ENCODE measurements at regions not wholly inside any gene's neighbourhood (a gene's known extent, or its start where the extent isn't known, plus 50 kb on each side); places are given as distances from the start of the nearest gene placed in this dataset.

DNA sequence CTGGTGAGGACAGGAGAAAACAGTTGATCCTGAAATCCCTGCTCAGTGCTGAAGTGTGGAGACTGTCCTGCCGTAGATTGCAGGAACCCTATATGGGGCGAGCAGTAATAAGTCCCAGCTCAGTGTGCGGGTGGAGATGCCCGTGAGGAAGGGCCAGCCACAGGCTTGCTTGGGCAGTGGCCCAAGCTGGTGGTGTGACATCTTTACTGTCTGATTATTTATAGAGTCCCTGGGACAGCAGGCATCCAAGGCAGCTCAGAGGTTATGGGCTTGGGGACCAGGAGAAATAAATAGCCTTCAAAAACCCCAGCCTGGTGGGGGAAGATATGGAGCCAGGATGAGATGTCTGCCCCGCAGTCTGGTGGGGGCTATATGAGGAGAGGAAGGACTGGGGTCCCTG, 170.7 kb upstream of the POU3F1 start:
- 41 to 62% (median 44%) methylated on average over 5 of the region's 5 CpGs for WGBS, 3 donors
- no peaks in the 10 kb centered on the region for H3K4me1 ChIP-seq
- no peaks in the 10 kb centered on the region for H3K36me3 ChIP-seq (ENCODE audit: insufficient read depth in 1 of 2, low read depth in 1 of 2)
- no peak overlapping the region for H3K27ac ChIP-seq
- TF ChIP-seq, protein P1, sequence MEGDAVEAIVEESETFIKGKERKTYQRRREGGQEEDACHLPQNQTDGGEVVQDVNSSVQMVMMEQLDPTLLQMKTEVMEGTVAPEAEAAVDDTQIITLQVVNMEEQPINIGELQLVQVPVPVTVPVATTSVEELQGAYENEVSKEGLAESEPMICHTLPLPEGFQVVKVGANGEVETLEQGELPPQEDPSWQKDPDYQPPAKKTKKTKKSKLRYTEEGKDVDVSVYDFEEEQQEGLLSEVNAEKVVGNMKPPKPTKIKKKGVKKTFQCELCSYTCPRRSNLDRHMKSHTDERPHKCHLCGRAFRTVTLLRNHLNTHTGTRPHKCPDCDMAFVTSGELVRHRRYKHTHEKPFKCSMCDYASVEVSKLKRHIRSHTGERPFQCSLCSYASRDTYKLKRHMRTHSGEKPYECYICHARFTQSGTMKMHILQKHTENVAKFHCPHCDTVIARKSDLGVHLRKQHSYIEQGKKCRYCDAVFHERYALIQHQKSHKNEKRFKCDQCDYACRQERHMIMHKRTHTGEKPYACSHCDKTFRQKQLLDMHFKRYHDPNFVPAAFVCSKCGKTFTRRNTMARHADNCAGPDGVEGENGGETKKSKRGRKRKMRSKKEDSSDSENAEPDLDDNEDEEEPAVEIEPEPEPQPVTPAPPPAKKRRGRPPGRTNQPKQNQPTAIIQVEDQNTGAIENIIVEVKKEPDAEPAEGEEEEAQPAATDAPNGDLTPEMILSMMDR (IDR thresholded peaks at IDR 0.05): no peak
- no peak overlapping the region for H3K4me3 ChIP-seq
- intact Hi-C loops (cut with DNase I): no loop called here
- ATAC-seq (peak in 1 of 4 donors; percentile 50), DNase-seq (no peak)
- H3K9me3 ChIP-seq: no peaks in the 10 kb centered on the region
- H3K27me3 ChIP-seq (ENCODE audit: insufficient read depth in 3 of 3, low read length in 2 of 3): peaks cover 0 to 27% (median 0%) of the 10 kb centered on the region in 3 donors

DNA sequence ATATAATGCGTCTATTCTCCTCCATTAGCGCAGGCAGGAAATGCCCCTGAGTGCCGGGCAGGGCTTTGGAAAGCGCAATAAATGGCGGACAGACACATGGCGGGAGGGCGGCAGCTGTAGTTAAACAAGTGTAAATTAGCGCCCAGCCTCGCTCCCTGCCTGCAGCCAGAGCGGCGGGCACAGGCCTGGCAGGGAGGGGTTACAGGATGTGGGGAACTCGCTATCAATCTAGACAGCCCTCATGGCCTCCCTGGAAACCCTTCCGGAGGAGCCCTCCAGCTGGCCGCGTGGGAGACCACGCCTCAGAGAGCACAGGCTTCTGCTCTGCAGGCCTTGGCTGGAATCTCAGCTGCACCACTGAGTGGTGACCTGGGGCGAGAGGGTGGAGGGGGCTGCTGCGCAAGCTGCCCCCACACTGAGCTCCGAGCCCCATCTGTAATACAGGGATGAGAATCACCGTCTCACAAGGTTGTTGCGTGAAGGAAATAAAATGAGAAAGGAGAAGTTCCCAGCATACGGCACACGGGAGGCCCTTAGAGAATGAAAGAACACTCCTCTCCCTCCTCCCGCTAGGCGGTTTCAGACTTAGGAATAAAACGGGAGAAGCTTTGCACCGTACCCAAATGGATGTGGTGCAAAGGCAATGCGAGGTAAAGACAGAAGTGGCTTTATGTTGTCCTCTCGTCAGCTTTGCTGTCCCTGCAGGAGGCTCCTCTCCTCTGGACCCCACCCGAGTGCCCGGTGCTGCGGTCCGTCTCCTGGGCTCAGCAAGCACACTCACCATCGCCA, 167.2 kb upstream of the POU3F1 start:
- TF ChIP-seq, protein P1 (IDR thresholded peaks at IDR 0.05): no peak
- Histone ChIP-seq H3K36me3 (ENCODE audit: insufficient read depth in 1 of 2, low read depth in 1 of 2) (no peaks in the 10 kb centered on the region), H3K9me3 (no peaks in the 10 kb centered on the region), H3K27me3 (ENCODE audit: insufficient read depth in 3 of 3, low read length in 2 of 3) (peaks cover 0 to 25% (median 2%) of the 10 kb centered on the region in 3 donors), H3K4me1 (no peaks in the 10 kb centered on the region), H3K27ac (no peak overlapping the region), H3K4me3 (no peak overlapping the region)
- 48 to 56% (median 49%) methylated on average over 34 of the region's 34 CpGs for WGBS, 3 donors
- intact Hi-C loops (cut with DNase I): no loop called here
- ATAC-seq: no peak
- DNase-seq: no peak

DNA sequence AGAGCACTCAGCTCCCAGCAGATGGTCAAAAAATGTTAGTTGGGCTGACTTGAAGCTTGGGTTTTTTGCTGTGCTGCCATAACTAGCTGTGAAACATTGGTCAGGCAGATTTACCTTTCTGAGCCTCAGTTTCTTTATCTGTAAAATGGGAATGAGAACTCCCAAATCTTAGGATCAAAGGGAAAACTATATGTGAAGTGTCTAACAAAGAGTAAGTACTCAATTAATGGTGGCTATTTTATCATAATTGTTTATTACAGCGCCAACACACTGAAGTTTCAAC, 164.2 kb upstream of the POU3F1 start:
- TF ChIP-seq, protein P1 (IDR thresholded peaks at IDR 0.05): no peak
- H3K9me3 ChIP-seq: no peaks in the 10 kb centered on the region
- no peak for DNase-seq
- H3K27me3 ChIP-seq (ENCODE audit: insufficient read depth in 3 of 3, low read length in 2 of 3): peaks cover 0 to 25% (median 2%) of the 10 kb centered on the region in 3 donors
- H3K4me3 ChIP-seq: no peak overlapping the region
- WGBS, 3 donors: 94 to 100% (median 100%) methylated on average over 1 of the region's 1 CpG
- no peak overlapping the region for H3K27ac ChIP-seq
- intact Hi-C loops (cut with DNase I): no loop called here
- no peak for ATAC-seq
- no peaks in the 10 kb centered on the region for H3K36me3 ChIP-seq (ENCODE audit: insufficient read depth in 1 of 2, low read depth in 1 of 2)
- no peaks in the 10 kb centered on the region for H3K4me1 ChIP-seq

DNA sequence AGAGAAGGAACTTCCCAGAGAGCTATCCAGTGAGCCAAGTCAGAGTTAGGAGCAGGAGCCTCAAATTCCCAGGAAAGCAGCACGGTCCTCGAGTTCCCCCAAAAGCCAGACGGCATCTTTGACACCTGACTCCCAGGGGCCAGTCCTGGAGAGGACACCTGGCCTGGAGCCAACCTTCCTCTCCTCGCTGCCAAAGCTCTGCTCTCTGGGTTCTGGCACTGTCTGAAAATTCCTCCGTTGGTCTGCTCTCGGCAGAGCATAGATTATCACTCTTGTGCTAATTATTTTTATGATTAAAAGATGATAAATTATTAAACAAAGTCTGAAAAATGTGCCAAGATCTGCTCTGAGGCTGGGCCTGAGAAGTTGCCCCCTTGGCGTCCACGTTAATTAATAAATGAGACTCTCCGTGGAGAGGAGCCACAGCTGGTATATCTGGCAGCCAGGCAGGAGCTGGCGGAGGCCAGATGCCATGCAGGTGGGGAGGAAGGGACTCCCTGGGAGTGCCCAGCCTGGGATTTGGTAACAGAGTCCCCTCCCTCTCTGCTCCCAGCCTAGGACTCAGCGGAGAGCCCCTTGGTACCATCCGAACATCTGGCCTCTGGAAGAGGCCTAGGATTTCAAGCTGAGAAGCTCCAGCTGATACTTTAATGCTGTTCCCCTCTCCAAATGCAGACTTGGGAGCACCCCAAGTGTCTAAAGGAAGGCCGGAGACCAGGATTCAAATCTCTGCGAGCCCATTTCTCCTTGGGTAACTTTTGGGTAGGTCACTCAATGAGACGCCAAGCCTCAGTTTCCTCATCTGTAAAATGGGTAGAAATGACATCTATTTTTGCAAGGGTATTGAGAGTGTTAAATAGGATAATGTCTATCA, 163.7 kb upstream of the POU3F1 start:
- DNase-seq (no peak), ATAC-seq (no peak)
- intact Hi-C loops (cut with DNase I): no loop called here
- Histone ChIP-seq H3K4me3 (no peak overlapping the region), H3K27ac (no peak overlapping the region), H3K9me3 (no peaks in the 10 kb centered on the region), H3K4me1 (no peaks in the 10 kb centered on the region), H3K36me3 (ENCODE audit: insufficient read depth in 1 of 2, low read depth in 1 of 2) (no peaks in the 10 kb centered on the region), H3K27me3 (ENCODE audit: insufficient read depth in 3 of 3, low read length in 2 of 3) (peaks cover 0 to 25% (median 2%) of the 10 kb centered on the region in 3 donors)
- WGBS, 3 donors: 20 to 28% (median 26%) methylated on average over 15 of the region's 15 CpGs
- TF ChIP-seq, protein P1 (IDR thresholded peaks at IDR 0.05): no peak

Measured in psoas muscle (tissue), 7 donors.